ENCODE measurements at regions not wholly inside any gene's neighbourhood (a gene's known extent, or its start where the extent isn't known, plus 50 kb on each side); places are given as distances from the start of the nearest gene placed in this dataset.

- no peak overlapping the region for H3K27ac ChIP-seq (ENCODE audit: low read depth in 2 of 2, low read length in 1 of 2)
- no peaks in the 10 kb centered on the region for H3K36me3 ChIP-seq (replicated peaks in 1 of 2; ENCODE audit: control insufficient read depth in 1 of 2, insufficient read depth in 2 of 2, low read length in 1 of 2)
- ChIA-PET CTCF (no interaction called here), POLR2A (no interaction called here)
- no peak for DNase-seq
- H3F3A ChIP-seq (replicated peaks; ENCODE audit: insufficient read depth) = no peaks in the 10 kb centered on the region
- H2AFZ ChIP-seq (ENCODE audit: low read depth) = no peak overlapping the region
- no peaks in the 10 kb centered on the region for H3K9me2 ChIP-seq
- H3K79me2 ChIP-seq (ENCODE audit: insufficient read depth) = no peaks in the 10 kb centered on the region
- WGBS (ENCODE audit: low lambda C conversion rate) = 20% methylated on average over 4 of the region's 4 CpGs
- H4K20me1 ChIP-seq (ENCODE audit: insufficient read depth) = no peaks in the 10 kb centered on the region
- no peaks in the 10 kb centered on the region for H3K27me3 ChIP-seq (ENCODE audit: insufficient read depth)
- no peak overlapping the region for H3K4me2 ChIP-seq
- H3K9ac ChIP-seq = no peak overlapping the region
- TF ChIP-seq CTCF (IDR thresholded peaks at IDR 0.05) (no peak), TEAD4 (IDR thresholded peaks at IDR 0.05; ENCODE audit: borderline replicate concordance, insufficient read depth) (no peak), TAF1 (IDR thresholded peaks at IDR 0.05; ENCODE audit: borderline replicate concordance, low read depth, low read length) (no peak), IRF3 (IDR thresholded peaks at IDR 0.05; ENCODE audit: low read depth, low read length) (no peak), USF1 (IDR thresholded peaks at IDR 0.05; ENCODE audit: borderline replicate concordance, low read depth) (no peak), TCF12 (IDR thresholded peaks at IDR 0.05) (no peak), MXI1 (IDR thresholded peaks at IDR 0.05; ENCODE audit: low read depth, low read length) (no peak), JUND (IDR thresholded peaks at IDR 0.05) (no peak), RCOR1 (IDR thresholded peaks at IDR 0.05; ENCODE audit: low read length) (no peak), EZH2phosphoT487 (IDR thresholded peaks at IDR 0.05; ENCODE audit: borderline replicate concordance, low read depth) (no peak), POLR2AphosphoS5 (IDR thresholded peaks at IDR 0.05; ENCODE audit: low read depth, low read length) (no peak)
- TF ChIP-seq, protein P1, sequence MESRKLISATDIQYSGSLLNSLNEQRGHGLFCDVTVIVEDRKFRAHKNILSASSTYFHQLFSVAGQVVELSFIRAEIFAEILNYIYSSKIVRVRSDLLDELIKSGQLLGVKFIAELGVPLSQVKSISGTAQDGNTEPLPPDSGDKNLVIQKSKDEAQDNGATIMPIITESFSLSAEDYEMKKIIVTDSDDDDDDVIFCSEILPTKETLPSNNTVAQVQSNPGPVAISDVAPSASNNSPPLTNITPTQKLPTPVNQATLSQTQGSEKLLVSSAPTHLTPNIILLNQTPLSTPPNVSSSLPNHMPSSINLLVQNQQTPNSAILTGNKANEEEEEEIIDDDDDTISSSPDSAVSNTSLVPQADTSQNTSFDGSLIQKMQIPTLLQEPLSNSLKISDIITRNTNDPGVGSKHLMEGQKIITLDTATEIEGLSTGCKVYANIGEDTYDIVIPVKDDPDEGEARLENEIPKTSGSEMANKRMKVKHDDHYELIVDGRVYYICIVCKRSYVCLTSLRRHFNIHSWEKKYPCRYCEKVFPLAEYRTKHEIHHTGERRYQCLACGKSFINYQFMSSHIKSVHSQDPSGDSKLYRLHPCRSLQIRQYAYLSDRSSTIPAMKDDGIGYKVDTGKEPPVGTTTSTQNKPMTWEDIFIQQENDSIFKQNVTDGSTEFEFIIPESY (IDR thresholded peaks at IDR 0.05; ENCODE audit: borderline replicate concordance, low read depth) = no peak
- TF ChIP-seq, protein P2, sequence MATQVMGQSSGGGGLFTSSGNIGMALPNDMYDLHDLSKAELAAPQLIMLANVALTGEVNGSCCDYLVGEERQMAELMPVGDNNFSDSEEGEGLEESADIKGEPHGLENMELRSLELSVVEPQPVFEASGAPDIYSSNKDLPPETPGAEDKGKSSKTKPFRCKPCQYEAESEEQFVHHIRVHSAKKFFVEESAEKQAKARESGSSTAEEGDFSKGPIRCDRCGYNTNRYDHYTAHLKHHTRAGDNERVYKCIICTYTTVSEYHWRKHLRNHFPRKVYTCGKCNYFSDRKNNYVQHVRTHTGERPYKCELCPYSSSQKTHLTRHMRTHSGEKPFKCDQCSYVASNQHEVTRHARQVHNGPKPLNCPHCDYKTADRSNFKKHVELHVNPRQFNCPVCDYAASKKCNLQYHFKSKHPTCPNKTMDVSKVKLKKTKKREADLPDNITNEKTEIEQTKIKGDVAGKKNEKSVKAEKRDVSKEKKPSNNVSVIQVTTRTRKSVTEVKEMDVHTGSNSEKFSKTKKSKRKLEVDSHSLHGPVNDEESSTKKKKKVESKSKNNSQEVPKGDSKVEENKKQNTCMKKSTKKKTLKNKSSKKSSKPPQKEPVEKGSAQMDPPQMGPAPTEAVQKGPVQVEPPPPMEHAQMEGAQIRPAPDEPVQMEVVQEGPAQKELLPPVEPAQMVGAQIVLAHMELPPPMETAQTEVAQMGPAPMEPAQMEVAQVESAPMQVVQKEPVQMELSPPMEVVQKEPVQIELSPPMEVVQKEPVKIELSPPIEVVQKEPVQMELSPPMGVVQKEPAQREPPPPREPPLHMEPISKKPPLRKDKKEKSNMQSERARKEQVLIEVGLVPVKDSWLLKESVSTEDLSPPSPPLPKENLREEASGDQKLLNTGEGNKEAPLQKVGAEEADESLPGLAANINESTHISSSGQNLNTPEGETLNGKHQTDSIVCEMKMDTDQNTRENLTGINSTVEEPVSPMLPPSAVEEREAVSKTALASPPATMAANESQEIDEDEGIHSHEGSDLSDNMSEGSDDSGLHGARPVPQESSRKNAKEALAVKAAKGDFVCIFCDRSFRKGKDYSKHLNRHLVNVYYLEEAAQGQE (IDR thresholded peaks at IDR 0.05; ENCODE audit: low read depth, low read length) = no peak
- H3K4me1 ChIP-seq (ENCODE audit: control insufficient read depth in 1 of 2, insufficient read depth in 2 of 2, low read depth in 1 of 2, low read length in 1 of 2) = no peaks in the 10 kb centered on the region; a peak in 1 of 4 replicates
- H3K9me3 ChIP-seq = no peaks in the 10 kb centered on the region
- H3K4me3 ChIP-seq (ENCODE audit: low read depth in 2 of 2, low read length in 1 of 2) = no peak overlapping the region
Observed at GRCh38 chr1:213530611-213531320, 457.0 kb upstream of the PROX1 start.

All from SK-N-SH (cell line).